ENCODE measurements at regions not wholly inside any gene's neighbourhood (a gene's known extent, or its start where the extent isn't known, plus 50 kb on each side); places are given as distances from the start of the nearest gene placed in this dataset.

DNA sequence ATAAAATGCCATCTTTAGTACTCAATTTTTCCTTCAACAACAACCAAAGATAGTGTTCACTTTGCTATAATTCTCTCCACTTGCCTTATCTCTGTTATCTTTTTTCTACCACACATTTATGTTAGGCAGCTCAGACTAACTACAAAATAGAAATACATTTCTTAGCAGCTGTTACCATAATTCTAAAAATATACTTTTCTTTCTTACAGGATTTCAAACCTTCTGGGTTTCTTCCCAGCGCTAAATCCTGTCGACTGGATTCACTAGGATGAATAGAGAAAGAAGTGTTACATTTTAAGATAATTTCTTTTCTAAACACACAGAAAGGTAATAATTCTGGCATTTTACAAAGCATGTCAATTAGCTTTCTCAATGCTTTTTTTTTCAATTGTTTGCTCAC, 105.5 kb upstream of the GK2 start:
- no peak overlapping the region for H3K4me3 Mint-ChIP-seq
- H3K9me3 Mint-ChIP-seq, result no peaks in the 10 kb centered on the region
- no peak for ATAC-seq
- no peak for DNase-seq (ENCODE audit: low spot score)
- TF ChIP-seq, protein P1, sequence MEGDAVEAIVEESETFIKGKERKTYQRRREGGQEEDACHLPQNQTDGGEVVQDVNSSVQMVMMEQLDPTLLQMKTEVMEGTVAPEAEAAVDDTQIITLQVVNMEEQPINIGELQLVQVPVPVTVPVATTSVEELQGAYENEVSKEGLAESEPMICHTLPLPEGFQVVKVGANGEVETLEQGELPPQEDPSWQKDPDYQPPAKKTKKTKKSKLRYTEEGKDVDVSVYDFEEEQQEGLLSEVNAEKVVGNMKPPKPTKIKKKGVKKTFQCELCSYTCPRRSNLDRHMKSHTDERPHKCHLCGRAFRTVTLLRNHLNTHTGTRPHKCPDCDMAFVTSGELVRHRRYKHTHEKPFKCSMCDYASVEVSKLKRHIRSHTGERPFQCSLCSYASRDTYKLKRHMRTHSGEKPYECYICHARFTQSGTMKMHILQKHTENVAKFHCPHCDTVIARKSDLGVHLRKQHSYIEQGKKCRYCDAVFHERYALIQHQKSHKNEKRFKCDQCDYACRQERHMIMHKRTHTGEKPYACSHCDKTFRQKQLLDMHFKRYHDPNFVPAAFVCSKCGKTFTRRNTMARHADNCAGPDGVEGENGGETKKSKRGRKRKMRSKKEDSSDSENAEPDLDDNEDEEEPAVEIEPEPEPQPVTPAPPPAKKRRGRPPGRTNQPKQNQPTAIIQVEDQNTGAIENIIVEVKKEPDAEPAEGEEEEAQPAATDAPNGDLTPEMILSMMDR (IDR thresholded peaks at IDR 0.05), result no peak
- TF ChIP-seq, protein P2, sequence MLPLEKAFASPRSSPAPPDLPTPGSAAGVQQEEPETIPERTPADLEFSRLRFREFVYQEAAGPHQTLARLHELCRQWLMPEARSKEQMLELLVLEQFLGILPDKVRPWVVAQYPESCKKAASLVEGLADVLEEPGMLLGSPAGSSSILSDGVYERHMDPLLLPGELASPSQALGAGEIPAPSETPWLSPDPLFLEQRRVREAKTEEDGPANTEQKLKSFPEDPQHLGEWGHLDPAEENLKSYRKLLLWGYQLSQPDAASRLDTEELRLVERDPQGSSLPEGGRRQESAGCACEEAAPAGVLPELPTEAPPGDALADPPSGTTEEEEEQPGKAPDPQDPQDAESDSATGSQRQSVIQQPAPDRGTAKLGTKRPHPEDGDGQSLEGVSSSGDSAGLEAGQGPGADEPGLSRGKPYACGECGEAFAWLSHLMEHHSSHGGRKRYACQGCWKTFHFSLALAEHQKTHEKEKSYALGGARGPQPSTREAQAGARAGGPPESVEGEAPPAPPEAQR (CRISPR knock-in tag; IDR thresholded peaks at IDR 0.05), result no peak
- ChIA-PET POLR2A (no interaction called here), CTCF (no interaction called here)
- no peaks in the 10 kb centered on the region for H3K36me3 Mint-ChIP-seq
- no peaks in the 10 kb centered on the region for H3K27me3 Mint-ChIP-seq (ENCODE audit: low read depth)
- H3K4me1 Mint-ChIP-seq, result no peaks in the 10 kb centered on the region
- H3K27ac Mint-ChIP-seq, result no peak overlapping the region

DNA sequence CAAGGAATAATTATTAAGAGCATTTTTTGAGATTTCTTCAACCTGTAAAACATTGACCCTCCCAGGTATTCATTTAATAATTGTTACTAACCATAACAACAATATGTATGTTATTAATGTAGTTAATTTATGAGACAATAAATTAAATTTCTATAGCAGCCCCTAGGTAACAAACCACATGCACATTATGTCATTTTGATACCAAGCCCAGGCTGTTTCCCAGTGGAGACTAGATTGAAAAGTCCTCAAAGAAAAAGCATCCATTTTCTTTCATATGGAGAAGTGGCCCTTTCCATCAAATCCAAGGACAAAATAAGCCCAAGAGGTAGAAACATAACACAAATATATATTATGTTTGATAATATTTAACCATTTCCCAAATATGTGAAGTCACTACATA, 104.3 kb upstream of the GK2 start:
- no peak overlapping the region for H3K4me3 Mint-ChIP-seq
- H3K36me3 Mint-ChIP-seq, result no peaks in the 10 kb centered on the region

DNA sequence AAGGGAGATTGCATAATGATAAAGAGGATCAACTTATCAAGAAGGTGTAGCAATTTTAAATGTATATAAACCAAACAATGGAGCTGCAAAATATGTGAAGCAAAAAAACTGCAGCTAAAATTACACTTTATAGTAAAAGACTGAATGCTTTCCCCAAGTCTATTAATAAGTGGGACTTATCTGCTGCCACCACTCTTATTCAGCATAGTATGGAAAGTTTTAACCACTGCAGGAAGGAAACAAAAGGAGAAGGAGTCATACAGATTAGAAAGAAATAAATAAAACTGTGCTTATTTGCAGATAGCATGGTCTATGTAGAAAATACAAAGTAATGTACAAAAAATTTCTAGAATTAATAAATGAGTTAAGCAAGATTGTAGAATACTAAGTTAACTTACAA, 94.1 kb upstream of the GK2 start:
- no peaks in the 10 kb centered on the region for H3K36me3 Mint-ChIP-seq
- no peaks in the 10 kb centered on the region for H3K9me3 Mint-ChIP-seq
- no peak for DNase-seq (ENCODE audit: low spot score)
- TF ChIP-seq NFE2L1 (CRISPR knock-in tag; IDR thresholded peaks at IDR 0.05), result no peak
- TF ChIP-seq KAT7 (CRISPR knock-in tag; IDR thresholded peaks at IDR 0.05; ENCODE audit: borderline replicate concordance), result no peak
- ChIA-PET POLR2A (no interaction called here), CTCF (no interaction called here)
- peaks cover 15% of the 10 kb centered on the region for H3K4me1 Mint-ChIP-seq
- no peaks in the 10 kb centered on the region for H3K27me3 Mint-ChIP-seq (ENCODE audit: low read depth)
- no peak overlapping the region for H3K27ac Mint-ChIP-seq
- H3K4me3 Mint-ChIP-seq, result no peak overlapping the region
- ATAC-seq, result no peak

More for the DNA sequence above, 104.3 kb upstream of the GK2 start:
- H3K9me3 Mint-ChIP-seq, result no peaks in the 10 kb centered on the region
- H3K27me3 Mint-ChIP-seq (ENCODE audit: low read depth), result no peaks in the 10 kb centered on the region
- DNase-seq (ENCODE audit: low spot score), result no peak
- no peak overlapping the region for H3K27ac Mint-ChIP-seq
- no peaks in the 10 kb centered on the region for H3K4me1 Mint-ChIP-seq
- no peak for ATAC-seq
- ChIA-PET POLR2A (no interaction called here), CTCF (no interaction called here)
- TF ChIP-seq RORB (CRISPR knock-in tag; IDR thresholded peaks at IDR 0.05) (no peak), CREM (CRISPR knock-in tag; IDR thresholded peaks at IDR 0.05) (no peak), CREB1 (CRISPR knock-in tag; IDR thresholded peaks at IDR 0.05) (no peak), TP53 (CRISPR knock-in tag; IDR thresholded peaks at IDR 0.05) (no peak), IRF2 (CRISPR knock-in tag; IDR thresholded peaks at IDR 0.05; ENCODE audit: borderline replicate concordance, low read depth) (no peak), GTF2I (CRISPR knock-in tag; conservative IDR thresholded peaks at IDR 0.05) (no peak), TEAD4 (CRISPR knock-in tag; IDR thresholded peaks at IDR 0.05) (no peak), JUN (CRISPR knock-in tag; IDR thresholded peaks at IDR 0.05) (no peak), NR3C1 (CRISPR knock-in tag; conservative IDR thresholded peaks at IDR 0.05; ENCODE audit: low read depth) (no peak)
- TF ChIP-seq, protein P3, sequence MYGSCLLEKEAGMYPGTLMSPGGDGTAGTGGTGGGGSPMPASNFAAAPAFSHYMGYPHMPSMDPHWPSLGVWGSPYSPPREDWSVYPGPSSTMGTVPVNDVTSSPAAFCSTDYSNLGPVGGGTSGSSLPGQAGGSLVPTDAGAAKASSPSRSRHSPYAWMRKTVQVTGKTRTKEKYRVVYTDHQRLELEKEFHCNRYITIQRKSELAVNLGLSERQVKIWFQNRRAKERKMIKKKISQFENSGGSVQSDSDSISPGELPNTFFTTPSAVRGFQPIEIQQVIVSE (CRISPR knock-in tag; IDR thresholded peaks at IDR 0.05; ENCODE audit: borderline replicate concordance), result no peak
- TF ChIP-seq, protein P4, sequence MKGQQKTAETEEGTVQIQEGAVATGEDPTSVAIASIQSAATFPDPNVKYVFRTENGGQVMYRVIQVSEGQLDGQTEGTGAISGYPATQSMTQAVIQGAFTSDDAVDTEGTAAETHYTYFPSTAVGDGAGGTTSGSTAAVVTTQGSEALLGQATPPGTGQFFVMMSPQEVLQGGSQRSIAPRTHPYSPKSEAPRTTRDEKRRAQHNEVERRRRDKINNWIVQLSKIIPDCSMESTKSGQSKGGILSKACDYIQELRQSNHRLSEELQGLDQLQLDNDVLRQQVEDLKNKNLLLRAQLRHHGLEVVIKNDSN (CRISPR knock-in tag; IDR thresholded peaks at IDR 0.05), result no peak
- TF ChIP-seq, protein P5, sequence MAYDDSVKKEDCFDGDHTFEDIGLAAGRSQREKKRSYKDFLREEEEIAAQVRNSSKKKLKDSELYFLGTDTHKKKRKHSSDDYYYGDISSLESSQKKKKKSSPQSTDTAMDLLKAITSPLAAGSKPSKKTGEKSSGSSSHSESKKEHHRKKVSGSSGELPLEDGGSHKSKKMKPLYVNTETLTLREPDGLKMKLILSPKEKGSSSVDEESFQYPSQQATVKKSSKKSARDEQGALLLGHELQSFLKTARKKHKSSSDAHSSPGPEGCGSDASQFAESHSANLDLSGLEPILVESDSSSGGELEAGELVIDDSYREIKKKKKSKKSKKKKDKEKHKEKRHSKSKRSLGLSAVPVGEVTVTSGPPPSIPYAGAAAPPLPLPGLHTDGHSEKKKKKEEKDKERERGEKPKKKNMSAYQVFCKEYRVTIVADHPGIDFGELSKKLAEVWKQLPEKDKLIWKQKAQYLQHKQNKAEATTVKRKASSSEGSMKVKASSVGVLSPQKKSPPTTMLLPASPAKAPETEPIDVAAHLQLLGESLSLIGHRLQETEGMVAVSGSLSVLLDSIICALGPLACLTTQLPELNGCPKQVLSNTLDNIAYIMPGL (CRISPR knock-in tag; IDR thresholded peaks at IDR 0.05), result no peak
- TF ChIP-seq, protein P6, sequence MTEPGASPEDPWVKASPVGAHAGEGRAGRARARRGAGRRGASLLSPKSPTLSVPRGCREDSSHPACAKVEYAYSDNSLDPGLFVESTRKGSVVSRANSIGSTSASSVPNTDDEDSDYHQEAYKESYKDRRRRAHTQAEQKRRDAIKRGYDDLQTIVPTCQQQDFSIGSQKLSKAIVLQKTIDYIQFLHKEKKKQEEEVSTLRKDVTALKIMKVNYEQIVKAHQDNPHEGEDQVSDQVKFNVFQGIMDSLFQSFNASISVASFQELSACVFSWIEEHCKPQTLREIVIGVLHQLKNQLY (CRISPR knock-in tag; IDR thresholded peaks at IDR 0.05), result no peak
- TF ChIP-seq, protein P7, sequence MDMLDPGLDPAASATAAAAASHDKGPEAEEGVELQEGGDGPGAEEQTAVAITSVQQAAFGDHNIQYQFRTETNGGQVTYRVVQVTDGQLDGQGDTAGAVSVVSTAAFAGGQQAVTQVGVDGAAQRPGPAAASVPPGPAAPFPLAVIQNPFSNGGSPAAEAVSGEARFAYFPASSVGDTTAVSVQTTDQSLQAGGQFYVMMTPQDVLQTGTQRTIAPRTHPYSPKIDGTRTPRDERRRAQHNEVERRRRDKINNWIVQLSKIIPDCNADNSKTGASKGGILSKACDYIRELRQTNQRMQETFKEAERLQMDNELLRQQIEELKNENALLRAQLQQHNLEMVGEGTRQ (CRISPR knock-in tag; IDR thresholded peaks at IDR 0.05), result no peak
